ENCODE measurements at regions not wholly inside any gene's neighbourhood (a gene's known extent, or its start where the extent isn't known, plus 50 kb on each side); places are given as distances from the start of the nearest gene placed in this dataset.

- Histone ChIP-seq H3K4me1 (ENCODE audit: insufficient read depth) (peaks cover 17% of the 10 kb centered on the region), H3K4me2 (no peak overlapping the region), H4K20me1 (ENCODE audit: insufficient read depth, poor library complexity, severe bottlenecking) (no peaks in the 10 kb centered on the region), H3K27me3 (no peaks in the 10 kb centered on the region), H3K9me2 (replicated peaks; ENCODE audit: insufficient read depth) (no peaks in the 10 kb centered on the region), H3K36me3 (replicated peaks; ENCODE audit: insufficient read depth, low read depth) (no peaks in the 10 kb centered on the region), H2AFZ (no peak overlapping the region), H3K9me3 (ENCODE audit: low read depth) (no peaks in the 10 kb centered on the region), H3K27ac (peak overlapping the region; percentile 86), H3K4me3 (no peak overlapping the region), H3K79me2 (no peaks in the 10 kb centered on the region)
- 62% methylated on average over 2 of the region's 2 CpGs for WGBS (ENCODE audit: low lambda C conversion rate, missing lambda C conversion rate)
- no peak for TF ChIP-seq EZH2 (IDR thresholded peaks at IDR 0.05; ENCODE audit: borderline replicate concordance)
- no peak for TF ChIP-seq CTCF (IDR thresholded peaks at IDR 0.05; ENCODE audit: poor library complexity)
- no peak for TF ChIP-seq EZH2phosphoT487 (IDR thresholded peaks at IDR 0.05; ENCODE audit: low read depth, severe bottlenecking, unreplicated experiment)
- DNase-seq (ENCODE audit: low spot score) = peak; percentile 86
Measured at GRCh38 chr6:132131758-132132157, 180.6 kb upstream of the CCN2 start.

GRCh38 chr6:132131351-132131750, 180.2 kb upstream of the CCN2 start:
- Histone ChIP-seq H2AFZ (no peak overlapping the region), H3K36me3 (replicated peaks; ENCODE audit: insufficient read depth, low read depth) (no peaks in the 10 kb centered on the region), H3K27me3 (no peaks in the 10 kb centered on the region), H4K20me1 (ENCODE audit: insufficient read depth, poor library complexity, severe bottlenecking) (no peaks in the 10 kb centered on the region), H3K4me3 (no peak overlapping the region), H3K9me2 (replicated peaks; ENCODE audit: insufficient read depth) (no peaks in the 10 kb centered on the region), H3K9me3 (ENCODE audit: low read depth) (no peaks in the 10 kb centered on the region), H3K27ac (peak overlapping the region; percentile 86), H3K4me1 (ENCODE audit: insufficient read depth) (peaks cover 17% of the 10 kb centered on the region), H3K79me2 (no peaks in the 10 kb centered on the region), H3K4me2 (no peak overlapping the region)
- WGBS (ENCODE audit: low lambda C conversion rate, missing lambda C conversion rate) = 80% methylated on average over 3 of the region's 3 CpGs
- no peak for DNase-seq (ENCODE audit: low spot score)
- TF ChIP-seq CTCF (IDR thresholded peaks at IDR 0.05; ENCODE audit: poor library complexity) = no peak

GRCh38 chr6:132130626-132131298, 179.6 kb upstream of the CCN2 start:
- Histone ChIP-seq H3K79me2 (no peaks in the 10 kb centered on the region), H3K9me3 (ENCODE audit: low read depth) (no peaks in the 10 kb centered on the region), H3K27ac (peak overlapping the region; percentile 86), H2AFZ (no peak overlapping the region), H3K4me1 (ENCODE audit: insufficient read depth) (peaks cover 17% of the 10 kb centered on the region), H3K4me3 (no peak overlapping the region), H3K27me3 (no peaks in the 10 kb centered on the region), H3K9me2 (replicated peaks; ENCODE audit: insufficient read depth) (no peaks in the 10 kb centered on the region), H4K20me1 (ENCODE audit: insufficient read depth, poor library complexity, severe bottlenecking) (no peaks in the 10 kb centered on the region), H3K36me3 (replicated peaks; ENCODE audit: insufficient read depth, low read depth) (no peaks in the 10 kb centered on the region), H3K4me2 (no peak overlapping the region)
- WGBS (ENCODE audit: low lambda C conversion rate, missing lambda C conversion rate) = 76% methylated on average over 10 of the region's 10 CpGs
- TF ChIP-seq EZH2 (IDR thresholded peaks at IDR 0.05; ENCODE audit: borderline replicate concordance) (no peak), EZH2phosphoT487 (IDR thresholded peaks at IDR 0.05; ENCODE audit: low read depth, severe bottlenecking, unreplicated experiment) (no peak), CTCF (IDR thresholded peaks at IDR 0.05; ENCODE audit: poor library complexity) (no peak)
- no peak for DNase-seq (ENCODE audit: low spot score)

GRCh38 chr6:132128424-132128823, 177.3 kb upstream of the CCN2 start:
- no peaks in the 10 kb centered on the region for H3K36me3 ChIP-seq (replicated peaks; ENCODE audit: insufficient read depth, low read depth)
- H3K4me3 ChIP-seq = no peak overlapping the region
- H3K27ac ChIP-seq = no peak overlapping the region
- H4K20me1 ChIP-seq (ENCODE audit: insufficient read depth, poor library complexity, severe bottlenecking) = no peaks in the 10 kb centered on the region
- no peaks in the 10 kb centered on the region for H3K27me3 ChIP-seq
- TF ChIP-seq EZH2phosphoT487 (IDR thresholded peaks at IDR 0.05; ENCODE audit: low read depth, severe bottlenecking, unreplicated experiment) (no peak), EZH2 (IDR thresholded peaks at IDR 0.05; ENCODE audit: borderline replicate concordance) (no peak), CTCF (IDR thresholded peaks at IDR 0.05; ENCODE audit: poor library complexity) (no peak)
- DNase-seq (ENCODE audit: low spot score) = no peak
- 83% methylated on average over 1 of the region's 1 CpG for WGBS (ENCODE audit: low lambda C conversion rate, missing lambda C conversion rate)
- no peaks in the 10 kb centered on the region for H3K79me2 ChIP-seq
- no peaks in the 10 kb centered on the region for H3K9me3 ChIP-seq (ENCODE audit: low read depth)
- peaks cover 17% of the 10 kb centered on the region for H3K4me1 ChIP-seq (ENCODE audit: insufficient read depth)
- no peak overlapping the region for H3K4me2 ChIP-seq
- H3K9me2 ChIP-seq (replicated peaks; ENCODE audit: insufficient read depth) = no peaks in the 10 kb centered on the region
- H2AFZ ChIP-seq = no peak overlapping the region
